NCI-H1436 treated with DMSO at 0.1 percent for 48 hours (cell line): ENCODE measurements at regions not wholly inside any gene's neighbourhood (a gene's known extent, or its start where the extent isn't known, plus 50 kb on each side); places are given as distances from the start of the nearest gene placed in this dataset.

Experiments used
- DNase-seq: peaks from one replicate; lab custom pipeline; 2025; lab: John Stamatoyannopoulos, UW

- no peak for DNase-seq
These were observed 136.8 kb upstream of the ARL4C start for GRCh38 chr2:234633581-234634230.

DNA sequence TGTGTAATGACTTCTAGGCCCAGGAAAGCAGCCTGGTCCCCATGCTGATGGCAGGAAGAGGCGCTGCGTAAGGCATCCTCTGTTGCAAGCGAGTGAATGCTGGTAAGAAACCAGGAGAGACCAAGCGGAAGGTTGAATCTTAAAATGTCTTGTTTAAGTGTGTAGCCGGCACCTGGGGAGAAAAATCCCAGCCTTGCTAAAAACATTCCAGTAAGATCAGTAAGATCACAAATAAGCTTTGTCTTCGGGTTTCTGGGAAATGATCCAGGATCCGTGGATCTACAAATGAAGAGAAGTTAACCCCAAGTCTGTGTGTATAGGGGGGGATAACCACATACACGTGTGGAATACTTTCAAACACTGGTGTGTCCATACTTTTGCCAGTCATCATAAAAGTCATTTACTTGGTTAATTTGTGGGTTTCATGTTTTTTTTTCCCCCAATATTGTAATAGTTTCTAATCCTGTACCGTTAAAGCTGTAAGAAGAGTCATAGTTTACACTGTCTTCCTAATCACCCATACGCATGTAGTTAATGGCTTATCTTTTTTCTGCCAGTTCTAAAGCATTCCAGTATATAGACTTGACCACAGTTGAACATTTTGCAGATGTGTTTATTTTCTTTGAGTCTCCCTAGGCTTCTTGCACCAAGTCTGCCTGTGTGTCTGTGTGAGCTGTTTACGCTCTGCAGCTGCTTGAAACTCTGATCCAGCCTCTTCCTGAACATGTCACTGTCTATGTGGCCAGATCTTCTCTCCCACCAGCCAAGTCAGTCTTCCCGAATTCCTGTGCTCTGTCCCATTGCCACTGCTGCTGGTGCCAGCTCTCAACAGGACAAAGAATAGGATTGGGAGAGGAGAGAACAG is 135.9 kb upstream of the ARL4C start:
- DNase-seq: no peak

DNA sequence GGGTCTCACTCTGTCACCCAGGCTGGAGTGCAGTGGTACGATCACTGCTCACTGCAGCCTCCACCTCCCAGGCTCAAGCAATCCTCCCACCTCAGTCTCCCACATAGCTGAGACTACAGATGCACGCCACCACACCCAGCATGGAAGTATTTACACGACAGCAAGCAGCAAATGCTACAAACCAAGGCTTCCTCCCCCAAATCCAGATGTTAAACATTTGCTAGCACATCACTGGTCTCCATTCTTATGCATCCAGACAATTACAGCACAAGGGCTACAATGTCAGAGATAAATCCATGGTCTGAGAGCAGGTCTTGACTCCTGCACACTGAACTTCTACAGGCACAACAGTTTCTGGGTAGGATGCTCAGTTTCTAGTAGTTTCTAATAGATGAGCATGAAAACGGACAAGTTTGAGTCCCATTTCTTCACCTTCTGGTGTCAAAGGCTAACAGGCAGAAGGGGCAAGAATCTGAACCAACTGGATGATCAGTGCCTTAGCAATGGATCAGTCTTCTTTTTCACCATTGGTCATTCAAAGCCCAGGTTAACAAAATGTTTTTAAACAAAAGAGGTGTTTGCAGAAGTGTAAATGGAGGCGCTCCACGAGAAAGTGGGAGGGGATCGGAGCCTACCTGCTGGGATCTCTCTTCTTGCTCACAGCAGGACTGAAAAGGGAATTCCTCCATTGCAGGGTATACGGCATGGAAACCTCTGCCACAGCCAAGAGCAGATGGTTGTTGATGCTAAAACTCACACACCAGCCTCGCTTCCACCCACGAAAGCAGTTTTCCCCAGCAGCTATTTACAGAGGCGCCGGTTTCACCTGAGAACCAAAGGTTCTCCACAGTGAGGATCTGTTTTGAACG is 135.0 kb upstream of the ARL4C start:
- DNase-seq: no peak

DNA sequence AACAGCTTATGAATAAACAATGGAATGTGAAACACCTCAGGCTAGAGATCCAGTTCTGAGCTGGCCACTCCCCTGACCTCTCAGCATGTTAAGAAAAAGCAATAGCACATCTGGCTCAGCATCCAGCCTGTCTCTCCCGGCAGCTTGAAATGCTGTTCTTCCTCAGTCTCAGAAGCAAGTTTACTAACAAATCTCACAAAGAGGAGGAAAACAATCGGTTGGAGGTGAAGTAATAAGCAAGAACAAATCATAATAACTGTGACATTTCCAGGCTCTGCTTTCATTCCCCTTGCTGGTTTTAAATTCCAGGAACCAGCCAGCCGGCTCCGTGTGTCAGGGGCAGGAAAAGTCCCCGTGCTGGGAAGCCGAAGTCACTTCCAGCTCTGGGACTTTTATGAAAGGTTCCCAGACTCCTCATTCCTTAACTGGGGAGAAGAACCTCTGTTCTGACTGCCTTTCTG is 133.9 kb upstream of the ARL4C start:
- no peak for DNase-seq

GRCh38 chr2:234629596-234629995 is 132.7 kb upstream of the ARL4C start:
- no peak for DNase-seq

- DNase-seq: no peak
These were observed 132.1 kb upstream of the ARL4C start for GRCh38 chr2:234628953-234629352.

DNA sequence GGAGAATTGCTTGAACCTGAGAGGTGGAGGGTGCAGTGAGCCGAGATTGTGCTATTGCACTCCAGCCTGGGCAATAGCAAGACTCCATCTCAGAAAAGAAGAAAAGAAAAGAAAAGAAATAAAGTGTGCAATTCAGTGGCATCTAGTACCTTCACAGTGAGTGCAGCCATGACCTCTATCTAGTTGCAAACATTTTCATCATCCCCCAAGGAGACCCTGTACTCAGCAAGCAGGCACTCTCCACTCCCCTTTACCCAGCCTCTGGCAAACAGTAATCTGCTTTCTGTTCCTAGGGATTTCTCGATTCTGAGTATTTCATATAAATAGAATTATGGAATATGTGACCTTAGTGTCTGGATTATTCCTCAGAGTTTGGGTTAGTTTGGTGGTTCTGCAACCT is 130.4 kb upstream of the ARL4C start:
- DNase-seq: no peak

- DNase-seq: no peak
These were observed 129.8 kb upstream of the ARL4C start for GRCh38 chr2:234626566-234627130.

DNA sequence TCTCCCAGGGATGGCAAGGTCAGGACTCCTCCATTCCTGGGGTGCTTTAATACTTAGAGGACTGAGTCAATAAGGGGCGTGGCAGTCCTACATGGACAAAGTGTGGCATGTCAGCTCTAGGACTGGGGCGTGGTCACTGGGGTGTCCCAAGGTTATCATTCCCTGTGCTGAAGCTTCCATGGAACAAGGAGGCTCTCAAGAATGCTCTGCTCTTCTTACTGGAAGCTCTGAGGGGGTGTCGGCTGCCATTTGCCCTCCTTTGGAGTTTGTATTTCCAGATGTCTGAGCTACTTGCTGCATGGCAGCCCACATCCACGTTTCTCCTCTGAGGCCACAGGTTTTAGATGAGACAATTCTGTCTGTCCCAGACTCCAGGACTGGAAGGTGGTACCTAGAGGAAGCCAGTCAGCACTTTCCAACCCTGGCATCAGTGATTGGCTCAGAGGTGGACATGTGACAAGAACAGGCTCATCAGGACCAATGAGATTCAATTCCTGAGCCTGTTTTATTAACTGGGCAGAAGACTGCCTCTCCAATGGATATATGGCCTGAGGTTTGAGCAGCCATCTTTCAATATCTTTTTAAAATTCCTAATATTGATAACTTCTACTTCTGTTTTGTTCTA is 128.9 kb upstream of the ARL4C start:
- no peak for DNase-seq

DNA sequence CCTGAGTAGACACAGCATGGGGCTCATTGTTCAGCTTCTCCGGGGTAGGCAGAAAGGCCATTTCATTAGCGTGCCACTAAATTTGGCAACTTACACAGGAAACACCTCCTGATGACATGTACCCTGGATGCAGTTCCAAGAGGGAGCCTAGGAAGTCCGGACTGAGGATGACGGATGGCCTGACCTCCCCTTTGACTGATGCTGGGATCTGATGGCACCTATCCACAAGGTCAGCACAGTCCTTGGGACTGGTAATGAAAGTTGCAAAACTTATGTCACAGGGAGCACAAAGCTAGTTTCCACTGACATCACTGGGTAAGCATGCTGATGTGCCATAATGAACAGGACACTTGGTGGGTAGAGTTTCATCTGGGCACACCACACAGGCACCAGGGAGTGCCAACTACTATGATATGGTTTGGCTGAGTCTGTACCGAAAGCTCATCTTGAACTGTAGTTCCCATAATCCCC is 126.7 kb upstream of the ARL4C start:
- no peak for DNase-seq

GRCh38 chr2:234621120-234621519 is 124.2 kb upstream of the ARL4C start:
- no peak for DNase-seq

GRCh38 chr2:234620018-234620417 is 123.1 kb upstream of the ARL4C start:
- no peak for DNase-seq

DNA sequence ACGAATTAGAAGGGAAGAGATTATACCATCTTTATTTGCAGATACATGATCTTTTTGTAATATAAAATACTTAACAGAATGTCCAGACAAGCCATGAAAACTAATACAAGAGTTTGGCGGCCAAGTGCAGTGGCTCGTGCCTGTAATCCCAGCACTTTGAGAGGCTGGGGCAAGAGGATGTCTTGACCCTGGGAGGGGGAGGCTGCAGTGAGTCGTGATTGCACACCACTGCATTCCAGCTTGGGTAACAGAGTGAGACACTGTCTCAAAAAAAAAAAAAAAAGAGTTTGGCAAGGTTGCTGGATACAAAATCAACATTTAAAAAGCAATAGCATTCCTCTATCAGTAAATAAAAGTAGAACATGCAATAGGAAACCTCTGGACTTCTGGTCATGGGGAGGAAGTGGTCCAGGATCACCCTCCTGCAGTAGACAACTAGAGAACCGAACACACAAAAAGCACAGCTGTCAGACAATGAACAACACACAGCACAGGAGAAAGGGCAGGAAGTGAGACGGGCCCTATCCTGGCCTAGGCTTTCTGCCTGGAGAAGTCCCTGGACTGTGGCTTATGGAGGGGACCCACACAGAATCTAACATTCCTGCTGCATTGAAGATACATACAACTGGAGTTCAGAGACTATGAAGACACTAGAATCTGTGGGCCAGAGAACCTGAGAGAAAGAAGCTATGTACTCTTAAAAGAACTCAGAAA is 118.9 kb upstream of the ARL4C start:
- no peak for DNase-seq

GRCh38 chr2:234611209-234611608 is 114.3 kb upstream of the ARL4C start:
- DNase-seq: no peak

- DNase-seq: no peak
These were observed 112.1 kb upstream of the ARL4C start for GRCh38 chr2:234608946-234609345.

- DNase-seq: no peak
These were observed 110.8 kb upstream of the ARL4C start for GRCh38 chr2:234607691-234608090.

DNA sequence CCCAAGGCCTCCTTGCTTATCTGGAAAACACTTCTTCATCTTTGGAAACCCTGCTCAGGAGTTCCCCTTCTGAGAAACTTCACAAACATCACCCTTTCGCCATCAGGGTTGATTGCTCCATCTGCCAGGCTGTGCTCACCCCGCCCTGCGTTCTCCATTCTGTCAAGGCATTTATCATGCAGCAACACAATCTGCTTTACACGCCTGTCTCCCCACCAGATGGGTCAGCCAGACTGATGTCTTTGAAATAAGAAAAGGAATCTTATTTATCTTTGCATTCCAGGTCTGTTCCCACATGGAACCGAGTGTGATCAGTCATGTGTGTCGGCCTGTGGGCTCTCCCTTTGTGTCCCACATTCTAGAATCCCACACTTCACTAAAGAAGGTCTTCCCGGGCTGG is 110.0 kb upstream of the ARL4C start:
- no peak for DNase-seq

DNA sequence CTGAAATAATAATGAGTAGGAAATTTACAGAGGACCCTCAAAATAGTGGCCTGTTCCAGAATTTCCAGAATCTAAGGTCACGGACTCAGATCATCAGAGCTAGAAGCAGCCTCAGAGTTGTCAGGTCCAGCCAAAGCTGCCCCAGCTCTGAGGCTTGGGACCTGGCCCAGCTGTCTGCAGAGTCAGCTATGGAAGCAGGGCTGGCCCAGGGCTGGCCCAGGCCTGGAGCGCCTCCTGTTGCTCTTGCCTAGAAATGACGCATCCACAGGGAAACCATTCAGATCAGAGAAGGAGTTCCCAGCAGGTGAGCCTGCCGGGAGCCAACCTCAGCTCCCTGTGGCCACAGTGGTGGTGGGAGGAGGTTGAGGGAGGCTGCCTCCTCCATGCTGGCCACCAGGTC is 106.7 kb upstream of the ARL4C start:
- DNase-seq: no peak

- DNase-seq: no peak
These were observed 104.3 kb upstream of the ARL4C start for GRCh38 chr2:234601213-234601612.

GRCh38 chr2:234597576-234597861 is 100.6 kb upstream of the ARL4C start:
- no peak for DNase-seq
